KMS-11 (cell line): ENCODE measurements at regions not wholly inside any gene's neighbourhood (a gene's known extent, or its start where the extent isn't known, plus 50 kb on each side); places are given as distances from the start of the nearest gene placed in this dataset.

Experiments
- H2AFZ ChIP-seq: fragments of 200-600 bp; sonication (generic); 2 replicates; pipeline ENCODE4 v1.6.1; 2016; ENCODE audit warnings: antibody characterized with exemption, mixed run types, low read depth
- H3K27ac ChIP-seq: fragments of 200-600 bp; sonication (generic); 2 replicates; pipeline ENCODE4 v1.6.1; 2016; ENCODE audit warnings: mild to moderate bottlenecking, mixed run types
- H3K27me3 ChIP-seq: fragments of 200-600 bp; sonication (generic); 2 replicates; pipeline ENCODE4 v1.6.1; 2017; ENCODE audit warnings: mild to moderate bottlenecking, low read depth, mixed run types, moderate library complexity; ENCODE audit not compliant: insufficient read depth
- H3K36me3 ChIP-seq: fragments of 200-600 bp; sonication (generic); 2 replicates; pipeline ENCODE4 v1.6.1; 2017; ENCODE audit warnings: mild to moderate bottlenecking, mixed run types; ENCODE audit not compliant: insufficient read depth
- H3K4me1 ChIP-seq: fragments of 200-600 bp; sonication (generic); 2 replicates; pipeline ENCODE4 v1.6.1; 2016; ENCODE audit warnings: mild to moderate bottlenecking, low read depth, mixed run types; ENCODE audit not compliant: poor library complexity, severe bottlenecking
- H3K4me2 ChIP-seq: fragments of 200-600 bp; sonication (generic); 2 replicates; pipeline ENCODE4 v1.7.0; 2016; ENCODE audit warnings: mild to moderate bottlenecking, mixed run types
- H3K4me3 ChIP-seq: fragments of 200-600 bp; sonication (generic); IDR thresholded peaks from 2 replicates; pipeline ENCODE4 v1.6.1; 2017; ENCODE audit warnings: low read depth, low read length, mixed read lengths; ENCODE audit not compliant: insufficient read depth
- H3K79me2 ChIP-seq: fragments of 200-600 bp; sonication (generic); 2 replicates; pipeline ENCODE4 v1.6.1; 2016; ENCODE audit warnings: low read depth, mixed run types; ENCODE audit not compliant: insufficient read depth
- H3K9ac ChIP-seq: fragments of 200-600 bp; sonication (generic); 2 replicates; pipeline ENCODE4 v1.6.1; 2016; ENCODE audit warnings: mild to moderate bottlenecking, mixed run types
- H4K20me1 ChIP-seq: fragments of 200-600 bp; sonication (generic); 2 replicates; pipeline ENCODE4 v1.6.1; 2016; ENCODE audit warnings: mild to moderate bottlenecking, mixed run types; ENCODE audit not compliant: insufficient read depth
- CTCF ChIP-seq: fragments of 200-600 bp; sonication (generic); conservative IDR thresholded peaks from 2 replicates; pipeline ENCODE4 v1.6.1; 2017; ENCODE audit warnings: low read depth, mild to moderate bottlenecking, antibody characterized with exemption, low read length, moderate library complexity, mixed read lengths

- H3K27ac ChIP-seq = no peak overlapping the region
- no peaks in the 10 kb centered on the region for H3K27me3 ChIP-seq
- H3K36me3 ChIP-seq = no peaks in the 10 kb centered on the region
- H3K79me2 ChIP-seq = no peaks in the 10 kb centered on the region
- H3K9ac ChIP-seq = no peak overlapping the region
- TF ChIP-seq CTCF = no peak
- no peaks in the 10 kb centered on the region for H3K4me1 ChIP-seq
- H2AFZ ChIP-seq = no peak overlapping the region
- H3K4me3 ChIP-seq = no peak overlapping the region
- no peaks in the 10 kb centered on the region for H4K20me1 ChIP-seq
- H3K4me2 ChIP-seq = no peak overlapping the region
Observed at GRCh38 chr1:104761961-104762570, 1012.4 kb downstream of the AMY1C start.

- H2AFZ ChIP-seq = no peak overlapping the region
- no peak overlapping the region for H3K4me2 ChIP-seq
- no peak overlapping the region for H3K27ac ChIP-seq
Observed at GRCh38 chr1:104765085-104765484, 1015.4 kb downstream of the AMY1C start.

GRCh38 chr1:104768466-104768865 is 1018.8 kb downstream of the AMY1C start:
- Histone ChIP-seq H3K4me1 (no peaks in the 10 kb centered on the region), H3K27ac (no peak overlapping the region), H3K27me3 (no peaks in the 10 kb centered on the region), H3K9ac (no peak overlapping the region), H3K4me2 (no peak overlapping the region), H3K79me2 (no peaks in the 10 kb centered on the region), H4K20me1 (no peaks in the 10 kb centered on the region), H3K4me3 (no peak overlapping the region), H2AFZ (no peak overlapping the region), H3K36me3 (no peaks in the 10 kb centered on the region)
- TF ChIP-seq CTCF = no peak

More at GRCh38 chr1:104765085-104765484, 1015.4 kb downstream of the AMY1C start:
- H3K36me3 ChIP-seq = no peaks in the 10 kb centered on the region
- no peaks in the 10 kb centered on the region for H3K4me1 ChIP-seq
- no peak overlapping the region for H3K9ac ChIP-seq
- no peaks in the 10 kb centered on the region for H3K79me2 ChIP-seq
- no peaks in the 10 kb centered on the region for H4K20me1 ChIP-seq
- H3K27me3 ChIP-seq = no peaks in the 10 kb centered on the region
- H3K4me3 ChIP-seq = no peak overlapping the region
- no peak for TF ChIP-seq CTCF

GRCh38 chr1:104780470-104781078 is 1030.9 kb downstream of the AMY1C start:
- peak; percentile 70 for TF ChIP-seq CTCF
- H2AFZ ChIP-seq = no peak overlapping the region
- H3K36me3 ChIP-seq = no peaks in the 10 kb centered on the region
- H3K4me1 ChIP-seq = no peaks in the 10 kb centered on the region
- H3K79me2 ChIP-seq = no peaks in the 10 kb centered on the region
- no peaks in the 10 kb centered on the region for H3K27me3 ChIP-seq
- H3K4me3 ChIP-seq = no peak overlapping the region
- H3K9ac ChIP-seq = no peak overlapping the region
- no peak overlapping the region for H3K27ac ChIP-seq
- no peaks in the 10 kb centered on the region for H4K20me1 ChIP-seq
- no peak overlapping the region for H3K4me2 ChIP-seq
